ENCODE measurements at regions not wholly inside any gene's neighbourhood (a gene's known extent, or its start where the extent isn't known, plus 50 kb on each side); places are given as distances from the start of the nearest gene placed in this dataset.

DNA sequence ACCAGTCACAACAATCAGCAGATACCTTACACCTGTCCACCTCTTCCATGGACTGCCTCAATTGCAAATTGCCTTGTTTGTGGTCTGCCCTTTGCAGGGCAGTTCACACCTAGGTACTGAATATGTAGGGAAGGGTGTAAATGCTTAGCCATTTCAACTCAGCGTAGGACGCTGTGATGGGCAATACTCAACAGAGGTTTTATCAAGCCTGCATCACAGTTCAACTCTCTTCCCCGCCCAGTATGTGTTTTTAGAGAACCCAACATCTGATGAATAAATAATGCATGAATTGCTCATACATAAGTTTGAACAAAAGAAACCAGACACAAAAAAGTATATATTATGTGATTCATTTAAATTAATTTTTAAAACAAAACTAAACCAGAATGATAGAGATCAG, 124.4 kb downstream of the P2RY1 start:
- FAIRE-seq, result no peak

DNA sequence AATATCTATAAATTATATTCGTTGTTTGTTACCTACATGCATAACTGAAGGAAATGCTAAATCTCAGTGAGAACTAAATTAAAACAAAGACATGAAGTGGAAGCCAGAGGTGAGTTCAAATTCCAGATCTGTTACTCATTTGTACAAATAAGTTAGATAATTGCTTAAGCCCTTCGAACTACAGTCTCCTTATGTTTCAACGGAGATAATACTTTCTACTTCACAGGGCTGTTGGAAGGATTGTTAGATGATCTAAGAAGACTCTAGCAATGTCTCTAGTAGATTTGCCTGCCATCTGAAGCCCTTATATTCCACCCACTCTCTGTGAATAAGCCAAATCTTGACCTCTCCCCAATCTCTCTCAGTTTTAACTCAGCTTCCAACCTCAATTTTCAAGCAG, 125.8 kb downstream of the P2RY1 start:
- FAIRE-seq, result peak; percentile 17

DNA sequence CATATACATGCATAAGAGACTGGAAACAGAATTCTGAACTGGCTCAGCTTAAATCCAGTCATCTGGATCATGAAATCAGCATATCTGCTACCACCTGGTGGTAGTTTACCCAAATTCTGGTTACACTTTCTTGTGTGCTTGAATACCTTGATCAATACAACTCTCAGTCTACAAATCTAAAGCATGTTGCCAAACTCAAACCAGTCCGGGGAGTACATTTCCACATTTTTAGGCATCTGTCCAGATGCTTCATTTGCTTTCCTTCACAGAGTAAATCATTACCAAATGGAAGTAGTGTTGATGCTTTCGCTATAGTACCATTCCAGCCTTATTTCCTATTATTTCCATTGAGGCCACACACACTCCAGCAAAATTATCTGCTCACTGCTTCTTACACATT, 126.4 kb downstream of the P2RY1 start:
- peak; percentile 92 for FAIRE-seq

DNA sequence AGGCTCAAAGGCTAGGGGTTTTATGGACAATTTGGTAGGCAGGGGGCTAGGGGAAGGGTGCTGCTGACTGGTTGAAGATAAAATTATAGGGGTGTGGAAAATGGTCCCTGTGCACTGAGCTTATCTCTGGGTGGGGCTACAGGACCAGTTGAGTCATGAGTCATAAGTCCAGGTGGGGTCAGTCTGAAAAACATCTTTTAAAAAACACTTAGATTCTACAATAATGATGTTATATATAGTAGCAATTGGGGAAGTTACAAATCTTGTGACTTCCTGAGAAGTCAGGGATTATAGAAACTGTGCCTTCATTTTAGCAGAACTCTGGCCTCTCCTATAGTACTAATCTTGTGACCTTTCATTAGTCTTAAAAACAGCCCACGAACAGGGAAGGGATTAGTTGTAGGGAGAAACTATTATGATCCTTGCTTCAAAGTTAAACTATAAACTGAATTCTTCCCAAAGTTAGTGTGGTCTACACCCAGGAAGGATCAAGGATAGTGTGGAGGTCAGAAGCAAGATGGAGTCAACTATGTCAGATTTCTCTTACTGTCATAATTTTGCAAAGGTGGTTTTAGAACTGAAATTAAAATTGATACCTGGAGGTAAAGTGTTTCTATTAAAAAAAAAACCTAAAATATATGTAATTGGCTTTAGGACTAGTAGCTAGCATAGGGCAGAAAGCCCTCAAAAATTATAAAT, 130.1 kb downstream of the P2RY1 start:
- FAIRE-seq, result no peak

DNA sequence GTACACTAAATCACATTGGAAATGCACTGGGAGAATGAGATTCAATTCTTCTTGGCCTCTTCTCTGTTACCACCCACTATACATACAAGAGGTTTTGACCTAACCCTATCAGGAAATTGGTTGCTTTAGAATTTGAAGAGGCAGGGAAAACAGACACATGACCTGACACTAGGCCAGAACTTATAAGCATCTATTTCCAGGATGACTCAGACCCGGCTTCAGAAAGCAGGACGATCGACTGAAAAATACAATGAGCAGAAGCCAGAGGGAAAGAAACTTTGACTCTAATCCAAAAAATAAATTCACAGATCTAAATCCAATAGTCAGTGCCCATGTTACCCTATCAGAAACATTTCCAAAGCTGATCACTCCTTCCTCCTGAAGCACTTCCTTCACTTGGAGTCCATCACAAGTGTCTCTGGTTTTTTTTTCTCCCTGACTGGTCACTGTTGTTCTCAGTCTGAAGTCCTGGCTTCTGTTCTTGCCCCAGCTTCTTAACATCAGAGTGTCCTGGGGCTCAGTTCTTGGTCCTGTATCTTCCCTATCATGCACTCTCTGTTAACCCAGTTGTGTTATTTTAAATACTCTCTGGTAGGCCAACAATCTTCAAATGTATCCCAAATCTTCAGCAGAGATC, 133.6 kb downstream of the P2RY1 start:
- no peak for FAIRE-seq

DNA sequence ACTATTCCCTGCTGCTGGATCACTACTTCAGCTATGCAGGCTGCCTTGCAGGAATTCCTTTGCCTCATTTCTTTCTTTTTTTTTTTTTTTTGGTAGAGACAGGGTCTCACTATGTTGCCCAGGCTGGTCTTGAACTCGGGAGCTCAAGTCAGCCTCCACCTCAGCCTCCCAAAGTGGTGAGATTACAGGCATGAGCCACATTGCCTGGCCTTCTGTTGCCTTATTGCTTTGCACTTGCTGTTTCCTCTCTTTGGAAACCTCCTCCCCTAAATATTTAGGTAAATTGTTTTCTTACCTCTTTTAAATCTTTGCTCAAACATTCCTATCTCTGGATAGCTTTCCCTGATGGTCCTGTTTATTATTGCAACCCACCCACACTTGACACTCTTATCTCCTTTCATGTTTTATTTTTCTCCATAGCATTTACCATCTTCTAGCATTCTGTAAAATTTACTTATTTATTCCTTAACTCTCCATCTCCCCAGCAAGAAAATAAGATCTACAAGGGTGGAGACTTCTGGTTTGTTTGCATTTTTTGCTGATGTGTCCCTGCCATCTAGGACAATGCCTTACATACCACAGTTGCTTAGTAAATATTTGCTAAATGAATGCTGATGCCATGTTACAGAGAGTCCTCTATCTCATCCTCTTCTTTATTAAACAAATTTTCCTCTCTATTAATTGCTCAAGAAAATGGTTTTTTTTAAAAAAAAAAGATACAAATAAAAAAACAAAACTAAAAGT, 134.8 kb downstream of the P2RY1 start:
- no peak for FAIRE-seq

DNA sequence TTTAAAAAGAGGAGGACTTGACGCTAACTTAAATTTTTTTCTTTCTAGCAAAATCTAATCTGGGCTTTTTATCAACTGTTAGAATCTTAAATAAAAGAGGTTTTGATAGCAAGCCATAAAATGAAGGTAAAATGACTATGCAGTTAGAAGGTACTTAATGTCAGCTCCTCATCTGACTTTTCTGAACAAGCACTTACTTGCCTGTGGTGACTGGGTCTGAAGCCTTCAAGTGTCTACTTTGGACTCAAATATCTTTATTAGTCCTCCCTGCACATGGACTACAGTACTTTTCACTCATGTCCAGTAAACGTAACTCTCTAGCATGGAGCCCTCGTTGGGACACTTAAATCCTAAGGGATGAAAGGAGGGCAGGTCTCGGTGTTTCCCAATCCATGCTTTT, 135.9 kb downstream of the P2RY1 start:
- no peak for FAIRE-seq

DNA sequence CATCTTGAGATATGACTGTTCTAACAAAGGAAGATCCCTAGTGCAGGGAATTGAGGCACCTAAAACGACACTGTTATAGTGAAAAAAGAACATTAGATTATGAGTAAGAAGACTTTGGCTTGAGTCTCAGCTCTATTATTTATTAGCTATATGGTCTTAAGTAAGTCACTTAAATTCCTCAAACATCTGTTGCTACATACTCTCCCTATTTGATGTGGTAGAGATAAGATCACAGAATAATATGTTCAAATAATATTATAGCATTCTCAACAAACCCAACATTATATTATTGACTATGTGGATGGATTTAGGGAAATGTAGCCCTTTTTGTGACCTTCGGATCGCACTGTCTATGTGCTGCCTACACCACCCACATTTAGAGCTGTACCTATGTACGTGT, 136.9 kb downstream of the P2RY1 start:
- FAIRE-seq, result no peak

DNA sequence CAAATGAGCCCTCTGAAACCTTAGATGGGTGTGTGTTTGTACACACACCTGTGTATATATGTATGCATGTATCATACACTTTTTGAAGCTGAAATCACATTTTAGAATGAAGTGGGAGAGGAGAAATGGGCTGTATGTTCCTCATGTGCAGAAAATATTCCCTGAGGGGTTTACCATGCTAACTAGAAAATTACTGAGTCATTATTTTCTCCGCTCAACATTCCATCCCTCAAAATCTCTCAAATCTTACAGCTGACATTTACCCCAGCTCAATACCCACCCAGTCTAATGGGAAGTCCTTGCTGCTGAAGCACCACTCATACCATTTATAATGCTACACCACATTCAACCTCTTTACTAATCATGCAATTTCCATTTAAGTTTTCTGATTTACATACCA, 138.6 kb downstream of the P2RY1 start:
- FAIRE-seq, result no peak

DNA sequence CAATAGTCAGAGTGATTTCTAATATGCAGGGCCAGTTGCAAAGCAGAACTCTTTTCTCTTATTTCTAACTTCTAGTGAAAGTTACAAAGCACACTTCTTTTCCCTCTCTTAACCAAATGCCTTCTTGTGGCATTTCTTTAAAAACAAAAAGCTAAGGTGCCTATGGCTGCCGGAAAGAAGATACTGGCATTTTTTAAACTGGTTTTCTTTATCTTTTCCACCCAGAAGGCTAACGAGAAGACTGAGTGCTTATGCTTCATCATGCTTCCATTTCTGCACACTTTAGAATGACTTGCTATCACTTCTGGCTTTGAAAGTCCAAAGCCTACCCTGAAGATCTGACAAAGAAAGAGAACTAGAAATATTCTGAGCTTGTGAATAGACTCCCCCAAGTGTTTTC, 141.3 kb downstream of the P2RY1 start:
- no peak for FAIRE-seq

DNA sequence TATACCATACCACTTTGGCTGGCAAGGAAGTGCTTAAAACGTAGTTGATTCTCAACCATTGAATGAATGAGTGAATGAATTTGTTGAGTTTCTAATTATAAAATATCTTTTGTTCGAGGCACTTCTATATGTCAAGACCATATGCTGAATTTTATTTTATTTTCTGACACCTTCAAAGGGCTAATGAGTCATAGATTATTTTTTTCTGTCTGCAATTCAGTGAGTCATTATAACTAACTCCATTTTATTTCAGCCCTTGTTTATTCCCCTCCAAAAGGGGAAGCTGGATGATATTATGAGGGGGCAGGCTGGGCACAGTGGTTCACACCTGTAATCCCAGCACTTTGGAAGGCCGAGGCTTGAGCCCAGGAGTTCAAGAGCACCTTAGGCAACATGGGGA, 142.4 kb downstream of the P2RY1 start:
- no peak for FAIRE-seq

DNA sequence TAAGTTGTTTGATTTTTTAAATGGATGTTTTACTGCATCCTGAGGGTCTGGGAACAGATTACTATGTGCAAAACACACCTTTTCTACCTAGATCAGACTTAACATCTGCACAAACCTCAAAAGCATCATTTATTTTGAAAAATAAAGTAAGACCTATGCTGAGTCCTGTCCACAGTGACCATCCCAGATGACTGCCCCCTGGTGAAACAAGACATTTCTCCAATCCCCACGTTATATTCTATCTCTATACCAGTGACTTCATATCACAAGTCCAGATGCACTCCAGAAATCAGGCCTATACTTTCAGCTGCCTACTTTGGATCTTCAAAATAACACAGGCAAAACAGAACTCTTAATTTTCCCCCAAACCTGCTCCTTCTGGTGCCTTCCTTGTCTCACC, 143.2 kb downstream of the P2RY1 start:
- FAIRE-seq, result no peak

DNA sequence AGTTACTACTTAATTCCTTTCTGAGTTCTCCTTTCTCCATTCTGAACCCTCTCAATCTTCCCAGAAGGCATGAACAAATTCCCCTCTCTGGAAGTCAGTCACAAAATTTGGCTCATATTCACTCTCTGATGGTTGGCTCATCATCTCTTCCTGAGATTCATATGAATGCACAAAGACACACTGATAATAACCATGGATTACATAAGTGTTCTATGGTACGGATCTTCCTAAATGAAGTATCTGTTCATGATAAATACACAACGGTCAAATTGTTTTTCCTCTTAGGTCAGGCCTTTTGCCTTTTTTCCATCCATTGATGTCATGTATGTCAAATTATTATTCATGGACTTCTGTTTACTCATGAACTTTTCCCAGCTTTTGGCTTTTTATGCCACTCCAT, 162.6 kb downstream of the P2RY1 start:
- no peak for FAIRE-seq

DNA sequence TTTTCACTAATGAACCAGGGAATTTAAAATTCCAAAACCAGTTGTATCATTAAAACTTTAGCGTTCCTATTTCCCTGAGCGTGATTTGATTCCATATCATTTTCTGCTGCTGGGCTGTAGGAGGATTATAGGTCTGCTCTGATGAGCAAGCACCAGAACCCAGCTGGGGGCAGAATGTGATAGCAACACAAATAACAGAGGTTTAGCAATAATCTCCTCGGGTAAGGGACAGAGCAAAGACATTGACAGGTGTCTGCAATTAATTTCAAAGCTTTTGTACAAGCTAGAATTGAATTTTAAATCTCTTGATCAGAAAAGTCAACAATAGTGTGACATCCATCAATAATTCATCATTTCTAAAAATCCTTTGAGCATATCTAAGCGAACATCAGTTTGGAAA, 163.4 kb upstream of the RAP2B start:
- no peak for FAIRE-seq

DNA sequence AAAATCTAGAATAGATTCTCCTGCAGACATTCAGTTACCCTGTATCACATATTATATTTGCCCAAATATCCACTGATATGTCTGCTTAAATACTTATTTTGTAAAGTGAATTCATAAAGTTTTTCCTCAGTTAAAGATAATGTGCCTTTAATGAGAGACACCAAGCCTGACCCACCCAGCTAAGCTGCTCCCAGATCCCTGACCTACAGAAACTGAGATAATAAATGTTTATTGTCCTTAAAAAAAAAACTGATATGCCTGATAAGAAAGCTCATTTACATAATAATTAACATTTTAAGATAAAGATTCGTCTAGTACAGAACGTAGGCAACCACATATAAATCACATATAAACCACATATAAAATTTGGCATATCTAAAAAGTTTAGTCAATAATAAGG, 161.7 kb upstream of the RAP2B start:
- no peak for FAIRE-seq

DNA sequence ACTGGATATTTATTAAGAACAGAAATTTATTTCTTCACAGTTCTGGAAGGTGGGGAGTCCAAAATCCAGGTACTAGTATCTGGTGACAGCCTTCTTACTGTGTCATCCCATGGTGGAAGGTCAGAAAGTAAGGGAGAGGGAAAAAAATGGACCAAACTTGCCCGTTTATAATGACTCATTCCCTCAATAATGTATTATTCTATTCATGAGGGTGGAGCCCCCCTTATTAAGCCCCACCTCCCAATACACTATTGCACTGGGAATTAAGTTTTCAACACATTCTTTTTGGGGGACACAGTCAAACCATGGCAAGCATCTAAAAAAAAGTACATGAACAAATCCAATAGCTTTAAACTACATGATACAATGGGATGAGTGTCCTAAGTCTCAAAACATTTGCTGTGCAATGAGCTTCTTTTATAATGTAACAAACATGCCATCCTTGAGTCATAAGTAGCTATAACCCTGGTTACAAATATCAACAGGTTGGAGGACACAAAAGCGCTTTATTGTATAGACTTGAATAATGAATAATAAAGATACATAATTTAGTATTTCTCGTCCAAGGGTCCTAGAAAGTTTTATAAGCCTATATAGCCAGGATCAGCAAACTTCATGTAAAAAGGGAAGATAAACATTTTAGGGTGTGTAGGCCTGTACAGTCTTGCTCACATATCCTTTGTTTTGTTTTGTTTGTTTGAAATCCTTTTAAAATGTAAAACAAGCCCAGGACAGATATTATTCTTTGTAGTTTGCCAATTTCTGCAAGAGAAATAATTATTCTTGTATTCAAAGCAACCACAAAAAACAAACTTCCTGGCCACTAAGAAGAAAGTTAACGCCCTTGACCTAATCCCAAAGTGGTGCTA, 160.6 kb upstream of the RAP2B start:
- FAIRE-seq, result no peak

DNA sequence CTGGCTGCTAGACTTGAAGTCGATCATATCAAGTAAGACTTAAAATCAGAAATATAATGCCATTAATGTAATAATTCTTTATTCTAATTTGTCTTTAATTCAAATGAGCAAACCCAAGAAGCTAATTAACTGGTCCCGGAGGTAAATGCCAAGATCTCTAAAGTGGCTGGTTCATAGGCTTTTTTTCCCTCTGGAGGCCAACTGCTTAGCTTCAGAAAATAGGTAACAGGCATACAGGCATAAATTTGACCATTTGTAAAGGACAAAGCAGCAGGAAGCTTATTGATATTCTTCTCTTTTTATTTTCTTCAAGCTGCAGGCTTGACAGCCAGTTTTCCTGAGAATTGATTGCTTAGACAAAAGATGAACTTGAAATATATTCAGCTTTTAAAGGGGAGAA, 158.6 kb upstream of the RAP2B start:
- no peak for FAIRE-seq

DNA sequence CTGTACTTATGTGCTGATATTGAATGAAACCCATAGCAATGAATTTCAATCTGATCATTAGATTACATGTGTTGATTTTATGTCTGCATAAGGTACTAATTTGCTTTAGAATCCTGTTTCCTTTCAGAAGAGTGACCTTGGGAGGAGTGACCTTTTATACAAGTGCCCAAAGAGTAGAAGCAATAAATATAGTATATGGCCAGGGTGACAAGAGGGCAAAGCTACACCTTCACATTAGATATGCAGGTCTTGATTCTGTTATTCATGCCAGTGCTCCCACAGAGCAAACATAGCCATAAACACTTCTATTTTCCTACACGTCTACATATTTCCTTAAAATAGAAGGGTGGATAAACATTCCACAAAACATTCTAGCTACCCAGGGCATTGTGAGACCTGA, 158.2 kb upstream of the RAP2B start:
- FAIRE-seq, result no peak

DNA sequence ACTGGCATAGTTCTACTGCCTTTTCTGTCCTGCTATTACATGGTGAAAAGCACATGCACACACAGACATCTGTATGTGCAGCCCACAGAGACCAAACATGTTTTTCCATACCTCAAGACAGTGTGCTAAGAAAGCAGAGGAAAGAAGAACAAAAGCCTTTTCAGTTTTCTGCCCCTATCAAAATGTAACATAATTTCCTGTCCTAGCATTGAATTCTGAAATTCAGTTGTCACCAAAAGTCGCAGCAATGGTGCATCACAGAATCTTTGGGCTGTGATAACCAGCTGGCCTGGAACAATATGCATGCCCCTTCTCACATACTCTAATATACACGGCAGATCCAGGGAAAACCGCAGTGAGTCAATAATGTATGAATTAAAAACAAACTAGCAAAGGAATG, 153.8 kb upstream of the RAP2B start:
- FAIRE-seq, result no peak

DNA sequence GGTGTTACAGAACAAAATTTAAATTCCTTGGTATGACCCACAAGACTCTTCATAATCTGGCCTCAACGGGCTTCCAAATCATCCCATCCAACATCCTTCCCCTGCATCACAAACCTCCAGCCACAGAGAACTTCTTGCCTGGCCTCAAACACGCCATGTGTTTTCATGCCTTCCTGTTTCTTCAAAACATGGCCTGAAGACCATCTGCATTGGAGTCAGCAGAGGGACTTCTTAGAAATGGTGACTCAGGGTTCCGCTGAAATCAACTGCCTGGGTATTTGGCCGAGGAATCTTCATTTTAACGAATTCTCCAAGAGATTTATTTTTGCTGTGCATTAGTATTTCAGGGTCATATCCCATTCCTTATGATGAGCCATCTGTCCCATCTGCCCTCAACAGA, 138.1 kb upstream of the RAP2B start:
- FAIRE-seq, result no peak

DNA sequence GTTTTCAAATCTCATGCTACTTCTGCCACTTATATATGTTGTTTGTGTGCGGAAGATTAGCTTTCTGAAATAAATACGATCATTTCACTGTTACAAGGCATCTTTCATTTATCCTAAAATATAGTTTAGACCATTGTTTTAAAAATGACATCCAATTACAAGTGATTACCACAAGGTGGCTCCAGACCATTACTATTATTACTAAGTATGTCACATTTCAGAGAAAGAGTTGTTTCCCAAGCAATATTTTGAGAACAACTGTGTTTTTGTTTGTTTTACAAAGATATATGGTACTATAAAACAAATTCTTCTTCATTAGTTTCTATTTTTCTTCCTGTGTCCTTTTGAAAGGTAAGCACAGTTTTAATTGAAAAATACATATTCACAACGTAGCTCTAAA, 136.0 kb upstream of the RAP2B start:
- peak; percentile 98 for FAIRE-seq

DNA sequence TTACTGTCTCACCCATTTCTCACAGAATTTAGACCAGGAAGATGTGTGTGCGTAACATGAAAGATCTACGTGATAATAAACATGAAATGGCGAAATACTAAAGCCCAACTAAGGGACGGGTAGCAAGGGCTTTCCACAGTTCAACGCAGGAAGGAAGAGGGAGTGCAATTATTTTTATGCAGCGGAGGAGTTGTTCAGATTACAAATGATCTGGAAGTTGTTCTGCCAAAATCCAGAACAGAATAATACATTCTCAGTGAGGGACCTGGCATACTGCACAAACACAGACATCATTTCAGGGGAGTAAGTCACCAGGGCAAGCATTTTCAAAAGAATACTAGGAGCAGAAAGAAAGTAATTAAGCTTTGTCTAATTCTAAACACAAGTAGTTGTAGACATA, 133.6 kb upstream of the RAP2B start:
- FAIRE-seq, result no peak

DNA sequence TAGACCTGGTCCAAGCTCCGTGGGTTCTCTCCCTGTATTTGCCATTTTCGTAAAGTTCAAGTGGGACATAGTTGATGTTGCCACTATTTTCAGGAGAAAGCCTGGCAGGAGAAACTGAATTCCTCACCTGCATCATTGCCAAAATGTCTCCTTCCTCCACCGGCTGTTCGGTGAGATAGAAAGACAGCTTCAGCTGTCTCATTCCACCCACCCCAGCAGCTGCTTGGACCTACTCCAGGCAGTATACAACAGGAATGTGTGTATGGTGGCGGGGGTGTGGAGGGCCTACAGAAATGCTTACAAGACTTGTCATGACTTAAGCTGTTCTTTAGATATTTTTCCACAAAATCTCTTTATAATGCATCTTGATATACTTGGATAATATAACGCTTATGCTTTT, 132.7 kb upstream of the RAP2B start:
- no peak for FAIRE-seq
